Astrocyte (in vitro differentiated cells and primary cell): ENCODE measurements at regions not wholly inside any gene's neighbourhood (a gene's known extent, or its start where the extent isn't known, plus 50 kb on each side); places are given as distances from the start of the nearest gene placed in this dataset.

ENCODE experiments used
- DNase-seq: peaks from one replicate; pipeline ENCODE4 v3.0.0-alpha.2; 2010; ENCODE audit warnings: low read depth
- FAIRE-seq: peaks from 2 replicates; lab custom pipeline; 2011; peaks lifted over from hg19 to GRCh38; lab: Jason Lieb, UNC
- H2AFZ ChIP-seq: 2 replicates; pipeline ENCODE4 v1.6.0; 2012; ENCODE audit warnings: low read depth, low read length, inconsistent platforms
- H3K27ac ChIP-seq: 2 replicates; pipeline ENCODE4 v1.5.1; 2011; ENCODE audit warnings: low read depth, low read length, inconsistent platforms
- H3K27me3 ChIP-seq: 2 replicates; pipeline ENCODE4 v1.6.0; 2011; ENCODE audit warnings: low read length, inconsistent platforms; ENCODE audit not compliant: insufficient read depth
- H3K36me3 ChIP-seq: 2 replicates; pipeline ENCODE4 v1.5.1; 2011; ENCODE audit warnings: low read length, inconsistent platforms; ENCODE audit not compliant: insufficient read depth
- H3K4me1 ChIP-seq: 2 replicates; pipeline ENCODE4 v1.5.1; 2011; ENCODE audit warnings: low read length, inconsistent platforms; ENCODE audit not compliant: insufficient read depth
- H3K4me2 ChIP-seq: 2 replicates; pipeline ENCODE4 v1.6.0; 2012; ENCODE audit warnings: low read length, inconsistent platforms
- H3K4me3 ChIP-seq: 2 replicates; pipeline ENCODE4 v1.5.1; 2011; ENCODE audit warnings: low read depth, mild to moderate bottlenecking, low read length, inconsistent platforms; ENCODE audit not compliant: insufficient read depth
- H3K79me2 ChIP-seq: 2 replicates; pipeline ENCODE4 v1.6.0; 2012; ENCODE audit warnings: mild to moderate bottlenecking, low read length, inconsistent platforms; ENCODE audit not compliant: insufficient read depth
- H3K9ac ChIP-seq: 2 replicates; pipeline ENCODE4 v1.6.0; 2012; ENCODE audit warnings: mild to moderate bottlenecking, low read length, inconsistent platforms
- H3K9me3 ChIP-seq: 2 replicates; pipeline ENCODE4 v1.5.1; 2012; ENCODE audit warnings: low read depth, mild to moderate bottlenecking, low read length, inconsistent platforms; ENCODE audit not compliant: insufficient read depth
- H4K20me1 ChIP-seq: 2 replicates; pipeline ENCODE4 v1.6.0; 2012; ENCODE audit warnings: low read length, inconsistent platforms; ENCODE audit not compliant: insufficient read depth
- H3K27ac Mint-ChIP-seq: one replicate; pipeline ENCODE4 v1.8.0; 2021; ENCODE audit warnings: mild to moderate bottlenecking, mixed read lengths; ENCODE audit not compliant: unreplicated experiment
- H3K27me3 Mint-ChIP-seq: one replicate; pipeline ENCODE4 v1.8.0; 2021; ENCODE audit warnings: low read depth, mixed read lengths; ENCODE audit not compliant: unreplicated experiment
- H3K36me3 Mint-ChIP-seq: one replicate; pipeline ENCODE4 v1.8.0; 2021; ENCODE audit warnings: low read depth, mixed read lengths; ENCODE audit not compliant: unreplicated experiment
- H3K4me1 Mint-ChIP-seq: one replicate; pipeline ENCODE4 v1.8.0; 2021; ENCODE audit warnings: low read depth, mixed read lengths; ENCODE audit not compliant: unreplicated experiment
- H3K4me3 Mint-ChIP-seq: one replicate; pipeline ENCODE4 v1.8.0; 2021; ENCODE audit warnings: mild to moderate bottlenecking, moderate library complexity, mixed read lengths; ENCODE audit not compliant: unreplicated experiment
- H3K9me3 Mint-ChIP-seq: one replicate; pipeline ENCODE4 v1.8.0; 2021; ENCODE audit warnings: mild to moderate bottlenecking, mixed read lengths; ENCODE audit not compliant: unreplicated experiment
- CTCF ChIP-seq: IDR thresholded peaks from 2 replicates; pipeline ENCODE4 v1.5.1; 2011; ENCODE audit warnings: low read depth, mild to moderate bottlenecking, inconsistent platforms, low read length, moderate library complexity; ENCODE audit not compliant: insufficient read depth
- EZH2 ChIP-seq: IDR thresholded peaks from 2 replicates; pipeline ENCODE4 v1.6.1; 2012; ENCODE audit warnings: mild to moderate bottlenecking, low read length, inconsistent platforms; ENCODE audit not compliant: insufficient read depth

- Histone ChIP-seq H3K9me3 (no peaks in the 10 kb centered on the region), H3K4me1 (no peaks in the 10 kb centered on the region), H4K20me1 (no peaks in the 10 kb centered on the region), H3K27ac (no peak overlapping the region), H2AFZ (no peak overlapping the region), H3K9ac (no peak overlapping the region), H3K36me3 (no peaks in the 10 kb centered on the region), H3K79me2 (no peaks in the 10 kb centered on the region), H3K27me3 (no peaks in the 10 kb centered on the region), H3K4me2 (no peak overlapping the region), H3K4me3 (no peak overlapping the region)
- no peak overlapping the region for H3K4me3 Mint-ChIP-seq
- peak overlapping the region; percentile 59 for H3K27ac Mint-ChIP-seq
- H3K4me1 Mint-ChIP-seq = peaks cover 7% of the 10 kb centered on the region
- H3K36me3 Mint-ChIP-seq = no peaks in the 10 kb centered on the region
- TF ChIP-seq EZH2 = no peak
- TF ChIP-seq CTCF = no peak
- no peaks in the 10 kb centered on the region for H3K27me3 Mint-ChIP-seq
- no peak for DNase-seq
- no peak for FAIRE-seq
- H3K9me3 Mint-ChIP-seq = peaks cover 2% of the 10 kb centered on the region
Observed at GRCh38 chr18:66316701-66317100, 287.2 kb downstream of the CDH19 start.

GRCh38 chr18:66300141-66300540 lies 303.7 kb downstream of the CDH19 start:
- FAIRE-seq = no peak
- no peaks in the 10 kb centered on the region for H3K27me3 Mint-ChIP-seq

More at GRCh38 chr18:66300141-66300540, 303.7 kb downstream of the CDH19 start:
- H2AFZ ChIP-seq = no peak overlapping the region
- no peak overlapping the region for H3K27ac Mint-ChIP-seq
- no peaks in the 10 kb centered on the region for H3K27me3 ChIP-seq
- no peak overlapping the region for H3K4me3 Mint-ChIP-seq
- no peak for TF ChIP-seq CTCF
- no peak for TF ChIP-seq EZH2
- no peak overlapping the region for H3K9ac ChIP-seq
- H3K36me3 Mint-ChIP-seq = no peaks in the 10 kb centered on the region
- H3K79me2 ChIP-seq = no peaks in the 10 kb centered on the region
- H3K4me3 ChIP-seq = no peak overlapping the region
- no peaks in the 10 kb centered on the region for H4K20me1 ChIP-seq
- DNase-seq = no peak
- peaks cover 1% of the 10 kb centered on the region for H3K9me3 Mint-ChIP-seq
- no peak overlapping the region for H3K27ac ChIP-seq
- no peaks in the 10 kb centered on the region for H3K36me3 ChIP-seq
- H3K4me2 ChIP-seq = no peak overlapping the region
- H3K4me1 Mint-ChIP-seq = no peaks in the 10 kb centered on the region
- no peaks in the 10 kb centered on the region for H3K4me1 ChIP-seq
- no peaks in the 10 kb centered on the region for H3K9me3 ChIP-seq
